ENCODE measurements at regions not wholly inside any gene's neighbourhood (a gene's known extent, or its start where the extent isn't known, plus 50 kb on each side); places are given as distances from the start of the nearest gene placed in this dataset.

- H3K27me3 ChIP-seq (ENCODE audit: control insufficient read depth, insufficient read depth): no peaks in the 10 kb centered on the region
- 34% methylated on average over 2 of the region's 2 CpGs for WGBS
- H3K9me3 ChIP-seq (ENCODE audit: control insufficient read depth, low read length): no peaks in the 10 kb centered on the region
- DNase-seq (no peak), ATAC-seq (no peak)
- no peak overlapping the region for H3K27ac ChIP-seq (ENCODE audit: low read length)
- intact Hi-C loops (cut with DNase I): no loop called here
- peaks cover 3% of the 10 kb centered on the region for H3K4me1 ChIP-seq (ENCODE audit: control insufficient read depth, insufficient read depth, low read length)
- no peak overlapping the region for H3K4me3 ChIP-seq (ENCODE audit: low read length)
Measured at GRCh38 chr11:95671768-95672167, 117.8 kb downstream of the FAM76B start.

GRCh38 chr11:95668131-95668530, 121.5 kb downstream of the FAM76B start:
- Histone ChIP-seq H3K27me3 (ENCODE audit: control insufficient read depth, insufficient read depth) (no peaks in the 10 kb centered on the region), H3K4me1 (ENCODE audit: control insufficient read depth, insufficient read depth, low read length) (no peaks in the 10 kb centered on the region), H3K4me3 (ENCODE audit: low read length) (no peak overlapping the region), H3K27ac (ENCODE audit: low read length) (no peak overlapping the region), H3K9me3 (ENCODE audit: control insufficient read depth, low read length) (no peaks in the 10 kb centered on the region)
- DNase-seq: no peak
- WGBS: 54% methylated on average over 3 of the region's 3 CpGs
- intact Hi-C loops (cut with DNase I): no loop called here
- ATAC-seq: no peak

DNA sequence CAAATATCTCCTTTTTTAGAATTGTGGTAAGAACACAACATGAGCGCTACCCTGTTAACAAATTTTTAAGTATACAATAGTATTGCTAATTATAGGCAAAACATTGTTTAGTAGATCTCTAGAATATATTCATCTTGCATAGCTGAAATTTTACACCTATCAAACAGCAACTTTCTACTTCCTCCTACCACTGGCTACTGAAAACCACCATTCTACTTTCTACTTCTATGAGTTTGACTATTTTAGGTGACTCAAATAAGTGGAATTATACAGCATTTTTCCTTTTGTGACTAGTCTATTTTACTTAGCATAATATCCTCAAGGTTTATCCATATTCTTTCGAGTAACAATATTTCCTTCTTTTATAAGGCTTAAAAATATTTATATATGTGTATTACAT, 128.4 kb downstream of the FAM76B start:
- no peak for ATAC-seq
- H3K27me3 ChIP-seq (ENCODE audit: control insufficient read depth, insufficient read depth): no peaks in the 10 kb centered on the region
- 97% methylated on average over 2 of the region's 2 CpGs for WGBS
- no peak overlapping the region for H3K4me3 ChIP-seq (ENCODE audit: low read length)
- H3K9me3 ChIP-seq (ENCODE audit: control insufficient read depth, low read length): no peaks in the 10 kb centered on the region
- no peak for DNase-seq
- no peaks in the 10 kb centered on the region for H3K4me1 ChIP-seq (ENCODE audit: control insufficient read depth, insufficient read depth, low read length)
- H3K27ac ChIP-seq (ENCODE audit: low read length): no peak overlapping the region
- intact Hi-C loops (cut with DNase I): no loop called here

DNA sequence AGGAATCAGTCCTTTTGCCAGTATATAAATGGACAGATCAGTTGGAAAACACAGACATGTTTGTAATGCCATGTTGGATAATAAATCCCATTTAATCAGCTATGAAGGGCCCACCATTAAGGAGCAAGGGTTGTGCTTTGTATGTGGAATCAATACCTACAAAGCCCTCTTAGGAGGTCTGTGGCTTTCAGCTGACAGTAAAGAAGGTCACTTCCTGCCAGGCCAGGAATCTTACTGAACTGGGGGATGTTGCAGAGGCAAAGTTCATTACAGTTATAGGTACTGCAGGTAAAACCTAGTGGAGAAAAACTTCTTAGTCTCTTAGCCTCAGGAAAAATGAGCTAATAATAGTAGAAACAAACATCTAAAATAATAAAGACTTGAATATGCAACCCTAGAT, 129.5 kb downstream of the FAM76B start:
- Histone ChIP-seq H3K9me3 (ENCODE audit: control insufficient read depth, low read length) (no peaks in the 10 kb centered on the region), H3K27ac (ENCODE audit: low read length) (no peak overlapping the region), H3K4me3 (ENCODE audit: low read length) (no peak overlapping the region), H3K27me3 (ENCODE audit: control insufficient read depth, insufficient read depth) (no peaks in the 10 kb centered on the region), H3K4me1 (ENCODE audit: control insufficient read depth, insufficient read depth, low read length) (no peaks in the 10 kb centered on the region)
- ATAC-seq (no peak), DNase-seq (no peak)
- intact Hi-C loops (cut with DNase I): no loop called here

DNA sequence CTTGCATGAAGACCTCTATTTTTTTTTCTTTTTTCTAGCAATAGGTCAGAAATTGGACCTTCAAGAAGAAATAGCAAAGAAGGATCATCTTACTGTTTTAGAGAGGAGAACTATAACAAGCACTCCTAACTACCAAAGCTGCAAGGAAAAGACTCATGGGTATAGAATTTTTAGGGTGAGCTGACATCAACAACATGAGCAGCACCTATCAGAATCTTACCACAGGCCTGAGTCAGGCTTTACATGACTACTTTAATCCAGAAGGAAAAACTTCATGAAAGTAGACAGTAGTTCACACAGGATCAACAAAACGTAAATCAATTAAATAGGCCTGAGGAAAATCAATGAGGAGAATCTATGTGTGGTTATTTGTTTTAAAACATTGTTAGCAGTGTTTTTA, 130.5 kb downstream of the FAM76B start:
- DNase-seq: no peak
- intact Hi-C loops (cut with DNase I): no loop called here
- H3K27ac ChIP-seq (ENCODE audit: low read length): no peak overlapping the region
- H3K4me3 ChIP-seq (ENCODE audit: low read length): no peak overlapping the region
- 78% methylated on average over 1 of the region's 1 CpG for WGBS
- no peaks in the 10 kb centered on the region for H3K27me3 ChIP-seq (ENCODE audit: control insufficient read depth, insufficient read depth)
- H3K9me3 ChIP-seq (ENCODE audit: control insufficient read depth, low read length): no peaks in the 10 kb centered on the region
- no peaks in the 10 kb centered on the region for H3K4me1 ChIP-seq (ENCODE audit: control insufficient read depth, insufficient read depth, low read length)
- ATAC-seq: no peak

- intact Hi-C loops (cut with DNase I): no loop called here
- Histone ChIP-seq H3K27ac (ENCODE audit: low read length) (no peak overlapping the region), H3K9me3 (ENCODE audit: control insufficient read depth, low read length) (no peaks in the 10 kb centered on the region), H3K27me3 (ENCODE audit: control insufficient read depth, insufficient read depth) (no peaks in the 10 kb centered on the region), H3K4me1 (ENCODE audit: control insufficient read depth, insufficient read depth, low read length) (no peaks in the 10 kb centered on the region), H3K4me3 (ENCODE audit: low read length) (no peak overlapping the region)
- DNase-seq: no peak
- WGBS: 48% methylated on average over 1 of the region's 1 CpG
- no peak for ATAC-seq
Measured at GRCh38 chr11:95655536-95655935, 134.0 kb downstream of the FAM76B start.

DNA sequence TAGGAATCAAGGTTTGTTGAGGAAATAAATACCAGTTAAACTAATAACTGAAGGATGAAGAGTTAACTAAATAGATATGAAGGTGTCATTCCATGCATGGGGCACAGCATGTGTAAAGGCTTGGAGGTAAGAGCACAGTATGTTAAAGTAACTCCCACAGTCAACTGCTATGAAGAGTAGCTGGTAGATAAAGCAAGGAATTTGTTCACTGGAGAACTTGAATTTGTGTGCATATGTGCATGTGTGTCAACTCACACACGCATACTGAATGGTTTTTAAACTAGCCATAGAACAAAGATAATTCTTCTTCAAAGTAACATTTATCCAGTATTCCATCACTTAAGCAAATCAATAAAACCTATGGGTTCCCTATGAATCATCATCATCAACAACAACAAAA, 135.9 kb downstream of the FAM76B start:
- Histone ChIP-seq H3K27ac (ENCODE audit: low read length) (no peak overlapping the region), H3K9me3 (ENCODE audit: control insufficient read depth, low read length) (no peaks in the 10 kb centered on the region), H3K27me3 (ENCODE audit: control insufficient read depth, insufficient read depth) (no peaks in the 10 kb centered on the region), H3K4me3 (ENCODE audit: low read length) (no peak overlapping the region), H3K4me1 (ENCODE audit: control insufficient read depth, insufficient read depth, low read length) (no peaks in the 10 kb centered on the region)
- intact Hi-C loops (cut with DNase I): no loop called here
- 90% methylated on average over 1 of the region's 1 CpG for WGBS
- no peak for ATAC-seq
- no peak for DNase-seq

DNA sequence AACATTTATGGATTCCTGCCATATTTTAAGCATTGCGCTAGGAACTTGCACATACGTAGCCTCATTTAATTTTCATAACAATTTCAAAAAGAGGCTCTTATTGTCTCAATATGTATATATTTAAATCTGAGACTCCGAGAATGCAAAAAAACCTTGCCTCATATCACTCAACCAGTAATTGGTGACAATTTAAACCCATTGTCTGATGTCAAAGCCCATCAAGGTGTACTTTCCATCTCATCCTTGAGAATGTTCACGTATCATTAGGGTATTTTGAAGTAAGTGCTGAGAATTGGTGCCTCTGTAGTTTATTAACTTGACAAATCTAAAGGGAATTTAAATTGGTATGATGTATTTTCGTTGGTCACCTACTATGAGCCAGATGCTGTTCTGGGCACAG, 136.5 kb downstream of the FAM76B start:
- Histone ChIP-seq H3K4me1 (ENCODE audit: control insufficient read depth, insufficient read depth, low read length) (no peaks in the 10 kb centered on the region), H3K27ac (ENCODE audit: low read length) (no peak overlapping the region), H3K4me3 (ENCODE audit: low read length) (no peak overlapping the region), H3K27me3 (ENCODE audit: control insufficient read depth, insufficient read depth) (no peaks in the 10 kb centered on the region), H3K9me3 (ENCODE audit: control insufficient read depth, low read length) (no peaks in the 10 kb centered on the region)
- intact Hi-C loops (cut with DNase I): no loop called here
- WGBS: 96% methylated on average over 5 of the region's 5 CpGs
- ATAC-seq (no peak), DNase-seq (no peak)

DNA sequence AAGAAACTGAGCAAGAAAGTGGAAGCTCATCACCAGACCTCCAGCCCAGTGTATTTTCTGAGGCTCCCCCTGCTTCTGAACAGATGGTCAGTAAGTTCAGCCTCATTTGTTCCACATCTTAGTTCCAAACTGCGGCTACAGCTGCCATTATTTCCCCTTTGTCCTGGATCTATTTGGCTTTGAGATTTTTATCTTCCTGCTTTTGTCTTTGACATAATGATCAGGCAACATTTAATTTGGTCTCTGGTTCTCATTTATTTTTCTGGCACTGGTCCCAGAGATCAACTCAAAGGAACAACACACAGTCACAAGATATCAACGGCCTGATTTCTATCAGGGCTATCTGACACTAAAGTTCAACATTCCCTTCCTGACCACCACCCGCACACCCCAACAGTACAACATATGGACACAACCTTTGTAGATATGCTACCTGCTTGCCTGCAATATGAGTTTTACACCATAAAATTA, 137.5 kb downstream of the FAM76B start:
- DNase-seq: no peak
- ATAC-seq: peak in 1 of 2 donors; percentile 20
- no peaks in the 10 kb centered on the region for H3K9me3 ChIP-seq (ENCODE audit: control insufficient read depth, low read length)
- H3K4me3 ChIP-seq (ENCODE audit: low read length): no peak overlapping the region
- H3K4me1 ChIP-seq (ENCODE audit: control insufficient read depth, insufficient read depth, low read length): no peaks in the 10 kb centered on the region
- no peaks in the 10 kb centered on the region for H3K27me3 ChIP-seq (ENCODE audit: control insufficient read depth, insufficient read depth)
- WGBS: 58% methylated on average over 3 of the region's 3 CpGs
- no peak overlapping the region for H3K27ac ChIP-seq (ENCODE audit: low read length)
- intact Hi-C loops (cut with DNase I): no loop called here

GRCh38 chr11:95650276-95650675, 139.3 kb downstream of the FAM76B start:
- no peak for ATAC-seq
- intact Hi-C loops (cut with DNase I): no loop called here
- H3K4me3 ChIP-seq (ENCODE audit: low read length): no peak overlapping the region
- H3K27me3 ChIP-seq (ENCODE audit: control insufficient read depth, insufficient read depth): no peaks in the 10 kb centered on the region
- no peak overlapping the region for H3K27ac ChIP-seq (ENCODE audit: low read length)
- H3K9me3 ChIP-seq (ENCODE audit: control insufficient read depth, low read length): no peaks in the 10 kb centered on the region
- WGBS: 72% methylated on average over 1 of the region's 1 CpG
- DNase-seq: no peak
- no peaks in the 10 kb centered on the region for H3K4me1 ChIP-seq (ENCODE audit: control insufficient read depth, insufficient read depth, low read length)

GRCh38 chr11:95647871-95648270, 141.7 kb downstream of the FAM76B start:
- Histone ChIP-seq H3K4me1 (ENCODE audit: control insufficient read depth, insufficient read depth, low read length) (no peaks in the 10 kb centered on the region), H3K27ac (ENCODE audit: low read length) (no peak overlapping the region), H3K27me3 (ENCODE audit: control insufficient read depth, insufficient read depth) (no peaks in the 10 kb centered on the region), H3K9me3 (ENCODE audit: control insufficient read depth, low read length) (no peaks in the 10 kb centered on the region), H3K4me3 (ENCODE audit: low read length) (peak overlapping the region; percentile 22)
- ATAC-seq (no peak), DNase-seq (no peak)
- intact Hi-C loops (cut with DNase I): no loop called here
- 57% methylated on average over 2 of the region's 2 CpGs for WGBS

DNA sequence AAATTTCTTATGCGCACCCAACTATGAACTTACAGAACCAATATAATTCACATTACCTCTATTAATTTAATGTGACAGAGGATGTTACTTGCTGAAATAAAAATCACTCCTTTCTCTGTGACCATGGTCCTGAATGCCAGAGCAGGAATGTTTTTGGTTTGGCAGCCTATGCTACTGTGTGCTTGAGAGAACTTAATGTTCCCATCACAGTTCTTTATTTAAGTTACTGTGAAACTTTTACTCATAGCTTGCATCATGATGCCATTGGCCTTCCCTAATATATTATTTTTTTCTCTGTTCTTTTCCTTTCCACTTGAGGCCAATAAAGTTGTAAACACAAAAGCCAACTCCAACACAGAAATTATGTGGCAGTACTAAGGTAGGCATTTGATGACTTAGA, 142.2 kb downstream of the FAM76B start:
- Histone ChIP-seq H3K9me3 (ENCODE audit: control insufficient read depth, low read length) (no peaks in the 10 kb centered on the region), H3K4me3 (ENCODE audit: low read length) (no peak overlapping the region), H3K27ac (ENCODE audit: low read length) (no peak overlapping the region), H3K4me1 (ENCODE audit: control insufficient read depth, insufficient read depth, low read length) (no peaks in the 10 kb centered on the region), H3K27me3 (ENCODE audit: control insufficient read depth, insufficient read depth) (no peaks in the 10 kb centered on the region)
- intact Hi-C loops (cut with DNase I): no loop called here
- 97% methylated on average over 1 of the region's 1 CpG for WGBS
- DNase-seq (no peak), ATAC-seq (peak in 1 of 2 donors; percentile 81)
